Prostate gland (tissue), 2 donors: ENCODE measurements at regions not wholly inside any gene's neighbourhood (a gene's known extent, or its start where the extent isn't known, plus 50 kb on each side); places are given as distances from the start of the nearest gene placed in this dataset.

ENCODE experiments used
- DNase-seq: peaks from one replicate; pipeline ENCODE4 v3.0.0-alpha.2; 2019; ENCODE audit warnings: low spot score
- H3K27ac ChIP-seq, 2 donors: fragments of 200-600 bp; sonication (generic); 2 replicates each; pipeline ENCODE4 v1.5.1; 2017 to 2019
- H3K27me3 ChIP-seq: fragments of 200-600 bp; sonication (generic); replicated peaks from 2 replicates; pipeline ENCODE4 v1.5.1; 2019; ENCODE audit not compliant: insufficient read depth
- H3K36me3 ChIP-seq, 2 donors: fragments of 200-600 bp; sonication (generic); 1 replicate in 1 of 2; 2 replicates in 1 of 2; pipeline versions ENCODE4 v1.5.1 to v1.8.1; 2017 to 2019
- H3K4me1 ChIP-seq: fragments of 200-600 bp; sonication (generic); replicated peaks from 2 replicates; pipeline ENCODE4 v1.5.1; 2019
- H3K4me3 ChIP-seq, 2 donors: fragments of 200-600 bp; sonication (generic); 2 replicates each; pipeline ENCODE4 v1.5.1; 2017 to 2019
- H3K9me3 ChIP-seq: fragments of 200-600 bp; sonication (generic); 2 replicates; pipeline ENCODE4 v1.5.1; 2017
- POLR2A ChIP-seq: fragments of 450-650 bp; IDR thresholded peaks from one replicate; pipeline ENCODE4 v1.6.1; 2016; ENCODE audit warnings: antibody characterized with exemption, mild to moderate bottlenecking
- POLR2AphosphoS5 ChIP-seq: sonication (generic); formaldehyde crosslinking; IDR thresholded peaks from one replicate; pipeline ENCODE4 v1.6.1; 2017; ENCODE audit warnings: antibody characterized with exemption
- WGBS: methylation state at CpG from one replicate; pipeline ENCODE4 v1.1.5; 2018; 5-methylcytosine and 5-hydroxymethylcytosine counted together
- intact Hi-C: fragments of 100-400 bp; cut with DNase I; formaldehyde crosslinking; loops from one replicate; pipeline ENCODE4 v1.14.2; 2022
- TF ChIP-seq, protein P1 (sequence below), 4 experiments: fragments of 200-600 bp in 2 of 4; fragments of 450-650 bp in 2 of 4; sonication (generic) in 2 of 4; IDR thresholded peaks; 1 replicate in 3 of 4; 2 replicates in 1 of 4; pipeline ENCODE4 v1.5.1; 2016 to 2019; ENCODE audit warnings: antibody characterized with exemption in 4 of 4, mild to moderate bottlenecking in 2 of 4, moderate library complexity in 2 of 4

DNA sequence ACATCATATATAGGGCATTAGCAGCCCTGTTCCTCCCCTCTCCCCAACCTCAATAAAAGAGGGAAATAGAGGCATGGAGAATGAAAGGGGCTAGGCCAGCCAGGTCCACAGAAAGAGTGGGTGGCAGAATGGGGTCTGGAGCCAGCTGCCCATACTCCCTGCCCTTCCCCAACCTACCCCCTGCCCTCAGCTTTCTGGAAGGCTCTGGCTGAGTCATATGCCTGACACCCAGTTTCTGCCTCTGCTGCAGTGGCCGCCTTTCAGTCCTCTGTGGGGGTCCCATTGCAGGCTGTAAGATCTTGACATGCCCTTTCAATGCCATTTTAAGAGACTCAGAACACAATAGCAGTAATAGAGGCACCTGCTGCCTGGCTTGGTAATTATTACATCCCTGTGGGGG is 95.7 kb downstream of the LINGO1 start:
- Histone ChIP-seq H3K4me1 (no peaks in the 10 kb centered on the region), H3K27me3 (peaks cover 2% of the 10 kb centered on the region), H3K9me3 (no peaks in the 10 kb centered on the region), H3K36me3 (no peaks in the 10 kb centered on the region), H3K4me3 (no peak overlapping the region), H3K27ac (no peak overlapping the region)
- TF ChIP-seq, protein P1, sequence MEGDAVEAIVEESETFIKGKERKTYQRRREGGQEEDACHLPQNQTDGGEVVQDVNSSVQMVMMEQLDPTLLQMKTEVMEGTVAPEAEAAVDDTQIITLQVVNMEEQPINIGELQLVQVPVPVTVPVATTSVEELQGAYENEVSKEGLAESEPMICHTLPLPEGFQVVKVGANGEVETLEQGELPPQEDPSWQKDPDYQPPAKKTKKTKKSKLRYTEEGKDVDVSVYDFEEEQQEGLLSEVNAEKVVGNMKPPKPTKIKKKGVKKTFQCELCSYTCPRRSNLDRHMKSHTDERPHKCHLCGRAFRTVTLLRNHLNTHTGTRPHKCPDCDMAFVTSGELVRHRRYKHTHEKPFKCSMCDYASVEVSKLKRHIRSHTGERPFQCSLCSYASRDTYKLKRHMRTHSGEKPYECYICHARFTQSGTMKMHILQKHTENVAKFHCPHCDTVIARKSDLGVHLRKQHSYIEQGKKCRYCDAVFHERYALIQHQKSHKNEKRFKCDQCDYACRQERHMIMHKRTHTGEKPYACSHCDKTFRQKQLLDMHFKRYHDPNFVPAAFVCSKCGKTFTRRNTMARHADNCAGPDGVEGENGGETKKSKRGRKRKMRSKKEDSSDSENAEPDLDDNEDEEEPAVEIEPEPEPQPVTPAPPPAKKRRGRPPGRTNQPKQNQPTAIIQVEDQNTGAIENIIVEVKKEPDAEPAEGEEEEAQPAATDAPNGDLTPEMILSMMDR (IDR thresholded peaks at IDR 0.05): no peak
- no peak for TF ChIP-seq POLR2AphosphoS5
- no peak for TF ChIP-seq POLR2A
- DNase-seq: no peak
- WGBS: 92% methylated on average over 1 of the region's 1 CpG
- intact Hi-C loops: no loop called here

DNA sequence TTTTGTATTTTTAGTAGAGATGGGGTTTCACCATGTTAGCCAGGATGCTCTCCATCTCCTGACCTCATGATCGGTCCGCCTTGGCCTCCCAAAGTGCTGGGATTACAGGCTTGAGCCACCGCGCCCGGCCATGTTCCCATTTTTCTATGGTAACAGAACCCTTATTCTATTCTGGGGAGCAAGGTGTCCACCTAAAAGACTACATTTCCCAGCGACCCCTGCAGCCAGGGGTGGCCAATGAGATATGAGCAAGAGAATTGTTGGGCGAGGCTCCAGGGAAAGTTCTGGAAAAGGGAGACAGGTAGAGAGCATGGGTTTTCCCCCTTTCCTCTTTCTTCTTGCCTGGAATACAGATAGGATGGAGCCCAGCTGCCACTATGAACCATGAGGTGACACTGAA is 96.9 kb downstream of the LINGO1 start:
- Histone ChIP-seq H3K36me3 (no peaks in the 10 kb centered on the region), H3K4me3 (no peak overlapping the region), H3K4me1 (no peaks in the 10 kb centered on the region), H3K27ac (no peak overlapping the region), H3K27me3 (peaks cover 2% of the 10 kb centered on the region), H3K9me3 (no peaks in the 10 kb centered on the region)
- no peak for DNase-seq
- intact Hi-C loops: no loop called here
- TF ChIP-seq, protein P1 (IDR thresholded peaks at IDR 0.05): no peak
- TF ChIP-seq POLR2AphosphoS5 (no peak), POLR2A (no peak)
- 93% methylated on average over 7 of the region's 7 CpGs for WGBS
